ENCODE measurements at regions not wholly inside any gene's neighbourhood (a gene's known extent, or its start where the extent isn't known, plus 50 kb on each side); places are given as distances from the start of the nearest gene placed in this dataset.

DNA sequence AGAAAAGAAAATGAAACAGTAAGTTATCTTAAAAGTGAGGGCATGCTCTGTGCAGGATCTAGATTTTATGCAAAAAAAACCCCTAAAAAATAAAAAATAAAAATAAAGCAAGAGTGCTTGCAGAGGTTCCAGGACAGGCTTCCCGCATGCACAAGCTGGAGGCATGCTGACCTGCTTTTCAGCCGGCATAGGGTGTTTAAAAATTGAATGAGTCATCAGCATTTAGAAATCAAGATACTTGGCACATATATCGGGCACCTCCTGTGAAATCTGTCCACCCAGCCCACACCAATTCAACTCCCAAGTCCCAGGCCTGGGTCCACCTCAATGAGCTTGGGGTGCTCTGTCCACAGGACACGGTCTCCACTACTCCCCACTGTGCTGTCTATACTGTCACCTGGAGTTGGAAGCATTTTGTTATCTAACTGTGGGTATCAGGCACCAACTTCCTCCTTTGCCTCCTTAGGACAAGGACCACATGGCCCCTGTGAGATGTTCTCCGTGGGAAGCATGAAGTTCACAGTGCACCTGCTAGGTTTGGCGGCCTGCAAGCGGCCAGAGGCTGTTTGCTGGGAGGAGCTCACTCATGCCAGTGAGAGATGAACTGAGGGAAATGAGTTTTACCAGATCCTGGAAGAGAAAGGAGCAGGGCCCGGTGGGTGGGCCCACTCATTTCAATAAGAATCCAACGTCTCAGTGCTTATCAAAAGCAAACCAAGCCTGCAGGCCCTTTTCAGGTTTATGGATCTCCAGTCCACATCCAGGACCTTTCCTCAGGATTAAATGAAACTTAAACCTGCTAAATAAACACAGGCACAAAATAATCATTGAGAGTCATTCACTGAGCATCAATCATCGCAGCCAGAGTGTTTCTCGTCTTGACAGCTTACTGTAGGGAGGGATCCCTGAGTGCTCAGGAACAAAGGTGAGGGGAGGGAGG lies 121.1 kb downstream of the FOXA2 start:
- TF ChIP-seq, protein P1, sequence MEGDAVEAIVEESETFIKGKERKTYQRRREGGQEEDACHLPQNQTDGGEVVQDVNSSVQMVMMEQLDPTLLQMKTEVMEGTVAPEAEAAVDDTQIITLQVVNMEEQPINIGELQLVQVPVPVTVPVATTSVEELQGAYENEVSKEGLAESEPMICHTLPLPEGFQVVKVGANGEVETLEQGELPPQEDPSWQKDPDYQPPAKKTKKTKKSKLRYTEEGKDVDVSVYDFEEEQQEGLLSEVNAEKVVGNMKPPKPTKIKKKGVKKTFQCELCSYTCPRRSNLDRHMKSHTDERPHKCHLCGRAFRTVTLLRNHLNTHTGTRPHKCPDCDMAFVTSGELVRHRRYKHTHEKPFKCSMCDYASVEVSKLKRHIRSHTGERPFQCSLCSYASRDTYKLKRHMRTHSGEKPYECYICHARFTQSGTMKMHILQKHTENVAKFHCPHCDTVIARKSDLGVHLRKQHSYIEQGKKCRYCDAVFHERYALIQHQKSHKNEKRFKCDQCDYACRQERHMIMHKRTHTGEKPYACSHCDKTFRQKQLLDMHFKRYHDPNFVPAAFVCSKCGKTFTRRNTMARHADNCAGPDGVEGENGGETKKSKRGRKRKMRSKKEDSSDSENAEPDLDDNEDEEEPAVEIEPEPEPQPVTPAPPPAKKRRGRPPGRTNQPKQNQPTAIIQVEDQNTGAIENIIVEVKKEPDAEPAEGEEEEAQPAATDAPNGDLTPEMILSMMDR (IDR thresholded peaks at IDR 0.05): no peak
- no peak for TF ChIP-seq POLR2A (IDR thresholded peaks at IDR 0.05)
- TF ChIP-seq POLR2AphosphoS5 (IDR thresholded peaks at IDR 0.05): no peak

Data from upper lobe of left lung (tissue), 4 donors.